Fibroblast of skin of right biceps (primary cell): ENCODE measurements at regions not wholly inside any gene's neighbourhood (a gene's known extent, or its start where the extent isn't known, plus 50 kb on each side); places are given as distances from the start of the nearest gene placed in this dataset.
"Not testable (repeated sequence)": the region's sequence is repeated elsewhere in the genome, so short reads cannot be mapped to it uniquely, and the experiment has no call there.

Experiments
- DNase-seq: peaks from one replicate; pipeline ENCODE4 v3.0.0-alpha.2; 2013

DNA sequence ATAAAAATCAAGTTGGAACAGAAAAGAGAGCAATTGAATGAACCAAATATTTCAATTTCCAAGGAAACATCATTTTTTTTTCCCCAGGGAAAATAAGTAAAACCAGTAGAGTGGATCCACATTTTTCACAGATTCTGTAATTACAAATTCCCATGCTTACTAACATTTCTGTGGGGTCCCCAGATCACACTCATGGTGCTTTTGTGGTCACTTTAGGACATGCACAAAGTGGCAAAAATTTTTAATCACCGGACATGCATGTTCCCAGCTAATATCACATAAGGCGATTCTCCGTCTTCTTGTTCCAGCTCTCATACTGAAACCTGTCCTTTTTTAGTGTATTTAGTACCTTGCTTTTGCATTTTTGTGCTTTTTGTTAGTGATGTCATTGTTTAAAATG lies 748.2 kb upstream of the SLITRK1 start:
- DNase-seq, result no peak

DNA sequence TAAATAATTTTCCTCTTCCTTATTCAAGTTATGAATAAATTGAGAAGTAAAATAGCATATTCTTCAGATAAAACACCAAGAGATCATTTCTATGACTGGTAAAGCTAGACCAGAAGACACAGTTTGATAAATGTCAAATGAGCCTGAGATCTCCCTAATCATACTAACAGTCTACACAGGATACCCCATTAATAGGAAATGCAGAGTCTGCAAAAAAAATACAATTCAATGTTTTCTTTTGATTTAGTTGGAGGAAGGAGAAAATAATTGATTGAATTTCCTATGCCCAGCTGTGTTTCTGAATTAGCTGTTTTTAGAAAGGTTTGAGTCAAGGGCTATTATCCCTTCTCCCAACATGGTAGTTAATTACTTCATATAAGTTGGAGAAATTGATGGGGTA lies 734.6 kb upstream of the SLITRK1 start:
- DNase-seq, result no peak

DNA sequence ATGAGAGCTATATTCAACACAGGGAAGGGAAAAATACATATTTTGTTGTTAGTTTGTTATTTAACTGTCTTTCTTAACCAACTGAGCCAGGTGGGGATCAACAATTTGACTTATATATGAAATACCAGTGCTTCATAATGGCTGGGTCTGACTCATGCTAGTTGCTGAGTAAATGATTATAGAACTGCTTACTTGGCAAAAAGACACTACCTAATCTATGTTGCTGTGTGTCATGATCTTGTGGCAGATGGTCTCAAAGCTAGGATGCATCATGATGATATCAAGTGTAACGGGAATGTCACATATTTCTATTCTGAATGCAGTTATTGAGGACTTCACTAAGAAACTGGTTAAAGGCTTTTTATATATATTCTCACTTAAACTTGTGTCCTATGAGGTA lies 727.4 kb upstream of the SLITRK1 start:
- peak; percentile 80 for DNase-seq

DNA sequence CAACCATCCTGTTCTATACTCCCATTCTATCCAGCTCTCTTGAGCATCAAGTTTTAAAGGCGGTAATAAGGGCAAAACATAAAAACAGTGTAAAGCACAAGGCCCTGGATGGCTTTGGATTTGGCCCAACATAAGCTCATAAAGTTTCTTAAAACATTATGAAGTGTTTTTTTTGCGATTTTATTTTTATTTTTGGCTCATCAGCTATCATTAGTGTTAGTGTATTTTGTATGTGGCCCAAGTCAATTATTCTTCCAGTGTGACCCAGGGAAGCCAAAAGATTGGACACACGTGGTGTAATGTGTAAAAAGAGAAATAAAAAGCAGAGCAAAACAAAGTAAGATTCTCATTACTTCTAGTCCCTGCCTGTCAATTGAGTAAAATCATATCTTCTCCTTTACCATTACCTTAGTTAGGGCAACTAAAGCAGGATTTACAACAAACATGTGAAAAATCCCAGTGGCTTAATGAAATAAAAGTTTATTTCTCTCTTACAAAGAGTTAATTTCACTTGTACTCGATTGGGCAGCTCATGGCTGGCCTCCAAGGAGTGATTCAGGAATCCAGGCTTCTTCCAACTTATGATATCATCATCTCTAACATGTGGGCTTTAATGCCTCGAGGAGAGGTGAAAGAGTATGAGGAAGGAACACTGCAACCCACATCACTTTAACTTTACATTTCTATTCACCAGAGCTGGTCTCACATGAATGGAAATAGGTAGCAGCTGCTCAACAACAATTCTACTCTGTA lies 725.2 kb upstream of the SLITRK1 start:
- DNase-seq, result peak; percentile 82

DNA sequence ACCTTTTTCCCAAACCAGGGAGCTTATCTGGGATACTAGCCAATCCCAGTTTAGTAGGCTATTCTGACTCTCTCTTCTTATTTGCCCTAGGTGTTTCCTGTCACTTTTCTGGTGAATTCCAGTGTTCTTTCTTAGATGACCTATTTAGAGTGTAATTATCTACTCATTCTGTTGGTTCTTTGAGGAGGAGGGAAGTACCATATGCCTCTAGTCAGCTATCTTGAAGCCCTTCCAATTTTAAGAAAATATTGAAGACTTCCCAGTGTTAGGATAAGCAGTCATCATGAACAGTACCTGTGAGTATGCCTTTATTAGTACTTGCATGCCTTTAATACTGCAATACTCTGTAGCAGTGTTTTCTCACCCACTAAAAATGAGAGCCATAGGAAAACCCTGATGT lies 724.3 kb upstream of the SLITRK1 start:
- no peak for DNase-seq

DNA sequence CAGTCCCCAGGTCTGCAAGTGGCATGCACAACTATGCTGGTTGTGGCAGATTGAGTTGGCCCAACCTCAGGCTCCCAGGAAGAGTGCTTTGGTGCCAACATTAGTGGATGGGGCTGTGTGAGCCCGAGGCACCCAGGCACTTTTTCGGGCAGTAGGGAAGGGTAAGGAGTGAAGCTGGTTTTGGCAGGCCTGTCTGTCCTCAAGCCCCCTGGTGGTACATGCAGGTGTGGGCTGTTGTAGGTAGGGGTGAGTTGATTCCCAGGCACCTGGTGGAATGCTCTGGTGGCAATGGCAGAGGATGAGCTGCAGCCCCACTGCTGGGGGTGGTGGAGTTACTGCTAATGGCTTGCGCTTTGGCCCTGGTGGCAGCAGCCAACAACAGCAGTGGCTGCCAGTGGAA lies 723.7 kb upstream of the SLITRK1 start:
- DNase-seq, result no peak

DNA sequence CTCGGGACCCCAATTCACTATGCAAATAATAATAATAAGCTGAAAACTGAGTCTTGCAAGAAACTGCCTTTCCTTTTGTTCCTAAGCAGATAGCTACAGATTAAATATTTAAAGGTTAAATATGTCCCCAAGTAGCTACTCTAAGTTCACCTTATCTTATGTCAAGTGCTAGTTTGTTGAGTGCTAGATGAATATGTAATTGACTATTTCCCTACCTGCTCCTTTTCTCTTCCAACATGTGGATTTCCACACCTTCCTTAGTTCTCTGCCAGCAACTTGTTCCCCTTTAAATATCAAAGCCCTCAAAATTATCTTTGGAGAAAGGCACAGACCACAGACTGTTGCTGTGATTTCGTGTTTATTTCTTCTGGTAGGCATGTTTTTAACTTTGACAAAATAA lies 709.2 kb upstream of the SLITRK1 start:
- no peak for DNase-seq

DNA sequence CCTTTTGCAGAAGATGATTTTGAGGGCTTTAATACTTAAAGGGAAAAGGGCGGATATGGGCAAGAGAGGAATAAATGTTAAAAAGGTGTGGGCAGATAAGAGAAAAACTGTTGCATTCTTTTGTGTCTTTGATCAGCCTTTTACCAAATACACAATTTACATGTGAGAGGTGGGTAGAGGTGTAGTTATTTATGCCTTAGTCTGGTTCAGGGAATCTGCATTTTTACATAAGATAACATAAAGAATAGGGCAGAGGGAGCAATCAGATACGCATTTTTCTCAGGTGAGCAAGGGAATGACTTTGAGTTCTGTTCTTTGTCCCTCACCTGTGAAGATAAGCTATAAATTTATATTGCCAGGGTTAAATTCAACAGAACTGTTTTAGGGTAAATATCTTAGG lies 708.4 kb upstream of the SLITRK1 start:
- DNase-seq, result no peak

DNA sequence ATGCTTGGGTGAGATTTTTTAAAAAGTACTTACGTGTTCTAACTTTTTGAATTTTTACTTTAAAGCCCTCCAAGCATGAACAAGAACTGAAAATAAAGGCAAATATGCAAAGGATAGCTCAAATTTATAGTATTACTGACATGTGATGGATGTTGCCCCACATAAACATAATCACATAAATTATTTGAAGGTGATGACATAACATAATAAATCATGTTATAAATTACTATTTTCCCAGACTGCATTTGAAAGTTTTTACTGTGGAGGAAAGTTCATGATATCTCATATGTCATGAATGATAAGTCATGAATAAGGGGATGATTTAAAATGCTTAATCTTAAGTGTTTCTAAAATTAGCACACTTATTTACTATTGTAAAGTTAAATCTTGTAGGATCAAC lies 705.7 kb upstream of the SLITRK1 start:
- no peak for DNase-seq

DNA sequence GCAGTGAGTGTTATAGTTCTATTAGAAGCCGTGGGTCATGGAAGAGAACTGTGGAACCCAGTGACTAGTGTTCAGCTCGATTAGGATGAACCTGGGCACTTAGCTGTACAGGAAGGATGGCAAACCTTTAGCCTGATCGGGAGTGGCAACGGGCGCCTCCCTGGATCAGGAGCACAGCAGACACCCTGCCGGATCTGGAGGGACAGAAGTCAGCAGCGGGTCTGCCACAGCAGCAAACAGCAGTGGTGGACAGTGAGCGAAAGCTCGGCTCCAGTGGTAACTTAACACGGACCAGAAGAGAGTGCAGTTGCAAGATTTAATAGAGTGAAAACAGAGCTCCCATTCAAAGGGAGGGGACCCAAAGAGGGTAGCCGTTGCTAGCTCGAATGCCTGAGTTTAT lies 697.6 kb upstream of the SLITRK1 start:
- not testable (repeated sequence) for DNase-seq

DNA sequence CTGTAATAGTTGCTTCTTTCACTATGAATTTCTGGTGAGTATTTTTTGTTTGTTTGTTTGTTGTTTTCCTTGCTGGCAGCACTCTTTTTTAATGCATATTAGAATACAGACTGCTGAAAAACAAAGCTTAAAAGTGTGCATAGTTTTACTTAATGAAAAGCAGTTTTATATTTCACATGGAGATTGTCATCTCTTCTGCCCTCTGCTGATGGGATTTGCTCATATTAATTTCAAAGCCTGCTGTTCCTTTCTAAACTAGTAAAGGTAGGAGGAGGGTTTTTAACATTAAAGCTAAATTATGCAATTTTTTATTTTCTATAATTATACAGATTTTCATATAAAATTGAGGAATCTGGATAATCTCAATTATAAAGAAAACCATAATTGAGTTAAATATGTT lies 692.6 kb upstream of the SLITRK1 start:
- DNase-seq, result peak; percentile 50

DNA sequence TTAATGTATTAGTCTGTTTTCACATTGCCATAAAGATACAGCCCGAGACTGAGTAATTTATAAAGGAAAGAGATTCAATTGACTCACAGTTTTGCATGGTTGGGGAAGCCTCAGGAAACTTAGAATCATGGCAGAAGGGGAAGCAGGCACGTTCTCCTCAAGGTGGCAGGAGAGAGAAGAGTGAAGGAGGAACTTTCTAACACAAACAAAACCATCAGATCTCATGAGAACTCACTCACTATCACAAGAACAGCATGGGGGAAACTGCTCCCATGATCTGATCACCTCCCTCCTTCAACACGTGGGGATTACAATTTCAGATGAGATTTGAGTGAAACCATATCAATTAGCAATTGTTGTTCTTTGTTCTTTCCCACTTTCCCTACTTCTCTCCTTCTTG lies 689.0 kb upstream of the SLITRK1 start:
- no peak for DNase-seq

DNA sequence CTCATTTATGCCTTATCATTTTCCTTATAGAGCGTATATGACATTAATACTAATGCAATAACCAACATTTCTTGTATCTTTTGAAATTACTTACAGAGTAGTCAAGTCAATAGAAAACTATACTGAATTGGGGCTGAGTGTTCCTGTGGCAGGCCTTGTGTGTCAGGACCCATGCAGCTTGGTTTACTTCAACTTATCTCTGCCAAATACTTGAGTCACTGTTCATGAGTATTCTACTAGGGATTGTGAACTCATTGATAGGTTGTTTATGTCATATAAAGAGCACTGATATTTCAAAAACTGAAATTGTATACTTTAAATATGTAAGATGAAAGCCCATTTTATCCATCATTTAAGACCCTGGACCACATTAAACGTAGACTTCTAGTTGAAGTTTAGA lies 688.6 kb upstream of the SLITRK1 start:
- peak; percentile 11 for DNase-seq

DNA sequence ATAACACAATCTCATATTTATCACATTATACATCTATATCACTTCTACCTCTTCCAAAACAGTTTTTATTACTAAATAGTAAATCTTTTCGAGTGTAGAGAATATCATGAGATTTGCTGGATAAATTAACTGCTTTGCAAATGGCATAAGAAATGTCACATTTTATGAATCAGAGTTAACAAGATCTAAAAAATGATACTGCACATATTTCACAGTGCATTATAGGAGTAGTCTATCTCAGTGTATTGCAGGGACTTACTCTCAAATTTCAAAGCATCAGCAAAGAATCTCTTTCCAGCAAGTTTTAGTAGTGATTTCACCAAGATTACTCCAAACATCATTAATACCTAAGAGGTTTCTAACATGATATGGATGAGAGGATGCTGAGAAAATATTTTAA lies 687.1 kb upstream of the SLITRK1 start:
- DNase-seq, result peak; percentile 14

DNA sequence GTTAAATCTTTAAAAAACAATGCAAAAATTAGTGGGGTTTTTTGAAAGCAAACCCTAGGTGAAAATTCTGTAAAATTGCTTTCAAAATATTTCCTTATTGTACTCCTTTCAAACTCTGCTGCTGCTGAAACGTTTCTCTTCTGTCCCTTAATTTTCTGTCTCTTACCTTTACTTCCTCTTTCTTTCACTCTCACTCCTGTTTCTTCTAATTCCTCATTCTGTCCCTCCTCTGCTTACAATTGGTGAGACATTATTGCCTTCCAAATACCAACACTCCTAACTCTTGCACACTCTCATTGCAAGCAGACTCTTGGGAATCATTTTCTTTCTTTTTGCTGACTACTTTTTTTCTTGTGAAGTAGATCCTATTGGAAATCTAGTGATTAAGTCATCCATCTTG lies 685.6 kb upstream of the SLITRK1 start:
- DNase-seq, result no peak

DNA sequence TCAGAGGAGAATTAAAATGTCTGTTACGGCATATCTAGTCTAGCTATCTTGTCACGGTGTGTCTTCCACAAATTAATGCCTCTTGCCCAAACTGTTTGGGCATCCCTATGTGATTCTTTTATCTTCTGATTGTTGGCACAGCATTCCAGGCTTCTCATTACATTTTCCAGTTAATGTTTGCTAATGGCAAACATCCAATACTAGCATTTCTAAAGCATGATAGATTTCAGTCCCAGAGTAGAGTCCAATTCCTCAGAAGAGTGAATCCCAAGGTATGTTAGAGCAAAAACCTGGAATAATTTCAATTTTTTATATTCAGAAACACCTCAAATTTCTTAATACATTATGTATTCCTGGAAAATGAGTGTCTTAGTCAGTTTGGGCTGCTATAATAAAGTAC lies 684.5 kb upstream of the SLITRK1 start:
- DNase-seq, result no peak

DNA sequence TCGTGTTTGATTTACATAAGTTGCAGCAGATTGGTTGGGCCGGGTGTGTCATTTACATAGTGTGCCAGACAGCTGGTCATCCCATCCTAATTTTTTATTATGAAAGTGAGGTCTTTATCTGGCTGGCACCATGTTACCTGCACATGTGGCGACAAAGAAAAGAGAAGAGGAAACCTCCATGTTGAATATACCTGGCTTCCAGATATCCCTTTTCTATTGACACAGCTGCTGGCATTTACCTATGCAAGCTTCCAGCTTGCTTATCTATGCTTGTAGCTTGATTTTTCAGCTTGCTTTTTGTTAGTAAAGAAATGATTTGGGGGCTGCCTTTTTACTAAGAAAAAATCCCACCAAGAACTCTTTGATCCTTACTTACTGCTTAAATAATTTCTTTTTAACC lies 681.3 kb upstream of the SLITRK1 start:
- no peak for DNase-seq

DNA sequence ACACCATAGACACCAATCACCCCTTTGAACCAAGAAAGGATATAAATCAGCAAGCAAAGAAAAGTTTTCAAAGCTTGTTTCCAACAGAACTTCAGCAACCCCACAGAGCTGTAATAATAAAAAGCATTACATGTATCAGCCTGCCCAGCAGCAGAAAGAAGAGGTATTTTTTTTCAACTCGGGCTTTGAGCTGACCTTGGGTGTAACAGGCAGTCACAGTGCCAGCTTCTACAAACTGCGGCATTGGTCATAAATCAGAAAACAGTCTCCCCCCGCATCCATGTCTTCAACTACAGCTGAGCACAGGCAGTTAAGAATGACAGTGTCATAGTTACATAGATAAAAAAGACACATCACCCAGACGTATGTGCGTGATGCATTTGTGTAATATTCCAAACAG lies 671.0 kb upstream of the SLITRK1 start:
- no peak for DNase-seq

DNA sequence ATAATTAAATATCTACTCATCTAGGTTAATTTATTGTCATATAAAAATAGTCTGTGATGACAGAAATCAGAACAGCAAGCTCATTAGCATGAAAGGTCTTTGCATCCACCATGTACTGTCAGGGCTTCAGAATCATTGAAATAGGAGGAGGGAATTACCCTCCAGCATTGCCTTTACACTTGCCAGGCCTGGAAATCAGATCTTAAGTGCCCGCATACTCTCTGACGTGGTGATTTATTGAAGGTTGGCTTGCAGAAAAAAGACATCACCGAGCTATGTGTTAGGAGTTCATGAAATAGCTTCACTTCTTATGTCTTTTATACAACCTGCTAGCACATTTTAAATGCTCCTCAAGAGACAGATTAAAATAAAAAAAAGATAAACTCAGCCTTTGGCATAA lies 661.7 kb upstream of the SLITRK1 start:
- DNase-seq, result no peak

DNA sequence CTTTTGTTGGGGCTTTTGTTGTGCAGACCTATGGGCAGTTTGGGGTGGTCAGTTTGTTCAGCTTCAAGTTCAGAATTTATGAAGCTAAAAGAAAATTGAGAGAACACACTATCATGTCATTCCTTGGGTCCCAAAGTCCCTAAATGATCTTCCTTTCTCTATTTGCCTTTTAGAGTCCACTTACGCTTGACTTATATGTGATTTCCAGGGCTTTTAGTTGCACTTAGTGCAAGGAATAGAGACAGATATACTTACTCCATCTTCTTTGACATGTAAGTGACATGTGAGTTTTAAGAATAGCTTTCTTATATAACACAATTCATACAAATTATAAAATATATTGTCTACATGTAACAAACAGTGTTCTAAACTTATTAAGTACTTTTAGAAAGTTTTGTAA lies 660.1 kb upstream of the SLITRK1 start:
- DNase-seq, result no peak

DNA sequence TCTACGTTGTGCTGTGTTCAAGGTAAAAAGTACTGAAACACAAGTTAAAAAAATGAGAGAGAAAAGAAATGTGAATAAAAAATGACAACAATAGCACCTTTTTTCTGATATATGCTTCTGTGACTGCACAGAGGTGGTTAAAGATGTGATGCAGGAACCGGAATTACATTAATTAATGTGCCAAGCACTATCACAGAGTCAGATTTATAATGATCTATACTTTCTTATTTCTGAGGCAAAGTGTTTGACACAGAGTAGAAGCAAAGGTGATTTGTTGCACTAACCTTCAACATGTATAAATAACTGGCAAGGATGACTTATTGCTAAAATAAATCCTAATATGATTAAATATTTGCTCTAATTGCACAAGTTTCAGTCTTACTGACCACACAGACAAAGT lies 654.6 kb upstream of the SLITRK1 start:
- no peak for DNase-seq

DNA sequence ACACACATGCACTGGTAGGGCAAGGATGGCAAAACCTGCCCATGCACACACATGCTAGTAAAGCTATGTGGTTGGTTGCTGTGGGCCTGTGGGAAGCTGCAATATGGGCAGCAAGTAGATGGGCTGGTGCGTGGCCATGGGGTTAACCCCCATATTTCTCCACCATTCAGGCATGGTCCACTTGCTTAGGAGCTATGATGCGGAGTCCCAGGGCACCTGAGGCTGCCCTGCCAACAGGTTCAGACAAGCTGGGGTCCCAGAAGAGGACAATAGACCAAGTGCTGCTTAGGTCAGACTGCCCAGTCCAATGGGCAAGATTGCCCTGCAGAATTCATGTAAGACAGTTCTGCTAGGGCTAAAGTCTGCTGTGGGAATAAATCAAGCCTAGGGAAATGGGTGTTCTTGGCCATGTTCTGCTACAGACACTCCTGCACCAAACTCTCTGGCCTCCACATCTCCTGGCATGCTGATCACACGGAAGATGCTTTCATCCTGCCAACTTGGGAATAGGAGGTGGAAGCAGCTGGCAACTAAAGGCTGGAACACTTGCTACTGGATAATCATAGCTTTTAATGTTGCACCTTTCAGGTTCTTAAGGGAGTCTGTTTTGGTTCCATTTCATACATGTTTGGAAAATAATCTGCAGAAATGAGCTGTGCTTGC lies 646.3 kb upstream of the SLITRK1 start:
- no peak for DNase-seq

DNA sequence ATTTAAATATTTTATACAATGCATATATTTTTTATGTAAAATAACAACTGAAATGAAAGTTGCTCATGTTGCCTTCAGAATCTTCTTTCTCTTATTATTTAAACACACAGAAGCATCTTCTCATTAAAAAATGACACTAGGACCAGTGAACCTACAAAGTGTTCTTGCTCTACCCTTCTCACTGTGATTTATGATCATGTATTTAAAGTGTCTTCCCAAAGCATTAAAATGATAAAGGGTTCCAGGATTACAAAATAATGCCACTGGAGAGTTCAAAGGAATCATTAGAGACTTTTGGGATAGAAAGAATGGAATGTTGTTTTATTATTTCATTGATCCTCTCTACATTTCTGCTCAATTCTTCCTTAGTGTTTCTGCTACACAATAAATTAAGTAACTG lies 643.6 kb upstream of the SLITRK1 start:
- DNase-seq, result no peak

DNA sequence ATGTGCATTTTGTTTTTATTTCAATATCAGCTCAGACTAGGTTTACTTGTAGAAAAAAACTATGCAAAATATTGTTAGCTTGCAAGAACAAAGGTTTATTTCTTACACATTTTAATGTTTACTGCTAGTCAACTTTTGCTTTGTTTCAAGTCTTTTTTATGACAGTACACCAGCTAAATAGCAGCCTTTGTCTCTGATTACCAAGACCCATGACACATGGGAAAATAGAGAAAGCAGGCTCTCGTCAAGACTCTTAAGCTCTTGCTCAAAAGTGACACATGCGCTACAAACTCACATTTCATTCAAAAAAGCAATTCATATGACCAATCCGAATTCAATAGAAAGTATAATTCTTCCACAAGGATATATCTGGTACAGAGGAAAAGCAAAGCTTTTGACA lies 642.3 kb upstream of the SLITRK1 start:
- DNase-seq, result no peak

DNA sequence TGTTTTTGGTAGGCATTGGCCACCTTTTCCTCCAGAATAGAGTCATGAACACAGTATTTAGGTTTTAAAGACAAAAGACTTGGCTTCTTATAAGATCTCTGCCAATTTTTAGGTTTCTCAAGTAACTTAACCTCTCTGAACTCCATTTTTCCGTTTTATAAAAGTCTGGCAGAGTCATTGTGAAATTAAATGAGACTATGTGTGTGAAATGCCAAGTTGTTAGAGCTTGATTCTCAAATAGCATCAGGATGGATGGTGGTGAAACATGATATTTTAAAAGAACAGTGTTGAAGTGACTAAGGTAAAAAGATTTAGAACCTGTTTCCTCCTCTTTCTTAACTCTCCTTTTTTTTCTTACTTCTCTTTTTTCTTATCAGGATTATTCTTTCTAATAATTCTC lies 617.7 kb upstream of the SLITRK1 start:
- no peak for DNase-seq
